HL-60 (cell line): ENCODE measurements at regions not wholly inside any gene's neighbourhood (a gene's known extent, or its start where the extent isn't known, plus 50 kb on each side); places are given as distances from the start of the nearest gene placed in this dataset.
"Not testable (repeated sequence)": the region's sequence is repeated elsewhere in the genome, so short reads cannot be mapped to it uniquely, and the experiment has no call there.

Source experiments
- DNase-seq, 2 experiments: peaks; one replicate each; pipeline ENCODE4 v3.0.0-alpha.2; 2010 to 2020; ENCODE audit warnings: low read depth in 1 of 2, low spot score in 1 of 2
- H3K27ac ChIP-seq: fragments of 250-450 bp; sonication (Bioruptor Pico); replicated peaks from 2 replicates; pipeline ENCODE4 v1.5.1; 2020; ENCODE audit warnings: mild to moderate bottlenecking, moderate library complexity
- H3K27me3 ChIP-seq: fragments of 250-450 bp; sonication (Bioruptor Pico); 2 replicates; pipeline ENCODE4 v1.5.1; 2021; ENCODE audit warnings: mild to moderate bottlenecking, moderate library complexity; ENCODE audit not compliant: insufficient read depth, poor library complexity, severe bottlenecking
- H3K4me3 ChIP-seq: replicated peaks from 2 replicates; pipeline ENCODE4 v1.5.1; 2011; ENCODE audit warnings: mild to moderate bottlenecking, control low read depth, low read length; ENCODE audit not compliant: insufficient read depth
- CTCF ChIP-seq: IDR thresholded peaks from one replicate; pipeline ENCODE4 v1.5.1; 2011; ENCODE audit warnings: low read length, control low read depth, inconsistent platforms; ENCODE audit not compliant: insufficient read depth
- GABPA ChIP-seq: IDR thresholded peaks from 2 replicates; pipeline ENCODE4 v1.6.1; 2012; ENCODE audit warnings: low read depth
- POLR2AphosphoS5 ChIP-seq: IDR thresholded peaks from 2 replicates; pipeline ENCODE4 v1.6.1; 2012; ENCODE audit warnings: low read depth
- REST ChIP-seq: IDR thresholded peaks from 2 replicates; pipeline ENCODE4 v1.6.1; 2012; ENCODE audit warnings: low read depth; ENCODE audit not compliant: insufficient replicate concordance
- SPI1 ChIP-seq: IDR thresholded peaks from 2 replicates; pipeline ENCODE4 v1.6.1; 2012; ENCODE audit warnings: low read depth, mild to moderate bottlenecking, borderline replicate concordance

DNA sequence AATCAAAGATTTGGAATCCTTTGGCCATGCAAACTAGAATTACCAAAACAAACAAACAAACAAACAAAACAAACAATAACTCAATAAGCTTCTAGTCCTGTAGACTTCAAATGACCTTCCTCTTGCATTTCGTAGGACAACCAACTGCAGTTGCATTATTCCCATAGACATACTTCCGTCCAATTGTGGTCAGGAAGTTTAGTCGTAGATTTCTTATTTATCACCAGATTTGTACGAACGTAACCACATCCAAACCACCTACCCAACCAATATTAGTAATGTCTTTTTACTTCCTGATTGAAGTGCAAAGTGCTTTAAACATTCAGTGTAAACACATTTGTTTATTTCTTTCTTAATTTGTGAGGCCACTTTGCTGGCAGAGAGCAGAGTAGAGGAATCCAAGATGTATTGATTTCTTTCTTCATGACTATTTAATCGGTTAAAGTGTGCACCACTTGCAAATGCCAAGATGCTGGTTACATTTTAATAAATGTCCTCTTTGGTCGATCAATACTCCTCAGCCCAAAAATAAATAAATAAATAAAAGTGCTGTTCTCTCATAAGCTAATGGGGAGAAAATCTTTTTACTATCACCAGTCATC is 1745.6 kb upstream of the CELF4 start:
- H3K27me3 ChIP-seq: no peaks in the 10 kb centered on the region
- TF ChIP-seq REST: no peak
- no peak for TF ChIP-seq GABPA
- TF ChIP-seq CTCF: no peak
- TF ChIP-seq POLR2AphosphoS5: no peak
- no peak for TF ChIP-seq SPI1
- no peak overlapping the region for H3K4me3 ChIP-seq
- no peak overlapping the region for H3K27ac ChIP-seq
- no peak for DNase-seq

DNA sequence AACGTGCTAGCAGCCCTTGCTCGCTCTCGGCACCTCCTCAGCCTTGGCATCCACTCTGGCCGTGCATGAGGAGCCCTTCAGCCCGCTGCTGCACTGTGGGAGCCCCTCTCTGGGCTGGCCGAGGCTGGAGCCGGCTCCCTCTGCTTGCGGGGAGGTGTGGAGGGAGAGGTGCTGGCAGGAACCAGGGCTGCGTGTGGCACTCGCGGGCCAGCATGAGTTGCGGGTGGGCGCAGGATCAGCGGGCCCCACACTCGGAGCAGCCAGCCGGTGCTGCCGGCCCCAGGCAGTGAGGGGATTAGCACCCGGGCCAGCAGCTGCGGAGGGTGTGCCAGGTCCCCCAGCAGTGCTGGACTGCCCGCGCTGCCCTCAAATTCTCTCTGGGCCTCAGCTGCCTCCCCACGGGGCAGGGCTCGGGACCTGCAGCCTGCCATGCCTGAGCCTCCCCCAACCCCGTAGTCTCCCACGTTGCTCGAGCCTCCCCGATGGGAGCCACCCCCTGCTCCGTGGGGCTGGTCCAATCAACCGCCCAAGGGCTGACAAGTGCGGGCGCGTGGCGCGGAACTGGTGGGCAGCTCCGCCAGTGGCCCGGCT is 1743.4 kb upstream of the CELF4 start:
- not testable (repeated sequence) for H3K27ac ChIP-seq, H3K27me3 ChIP-seq, H3K4me3 ChIP-seq, DNase-seq

DNA sequence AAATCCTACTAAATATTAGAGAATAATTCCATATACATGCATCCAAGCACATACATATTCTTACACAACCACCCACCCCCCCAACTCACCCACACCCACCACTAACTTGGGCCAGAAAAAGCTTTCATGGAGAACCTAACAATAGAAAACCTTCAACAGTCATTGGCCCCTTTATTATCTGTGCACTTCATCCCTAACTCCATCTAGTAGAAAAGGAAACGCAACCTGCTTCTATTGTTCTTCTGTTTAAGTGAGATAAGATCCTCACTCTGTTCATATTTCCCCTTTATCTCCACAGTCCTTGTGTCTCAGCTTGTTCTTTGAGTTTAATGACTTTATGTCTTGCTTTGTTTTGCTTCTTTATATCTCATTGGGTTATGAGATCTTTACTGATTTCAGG is 1740.2 kb upstream of the CELF4 start:
- Histone ChIP-seq H3K27me3 (no peaks in the 10 kb centered on the region), H3K27ac (no peak overlapping the region), H3K4me3 (no peak overlapping the region)
- no peak for DNase-seq
- TF ChIP-seq CTCF (no peak), REST (no peak), SPI1 (no peak), GABPA (no peak), POLR2AphosphoS5 (no peak)

DNA sequence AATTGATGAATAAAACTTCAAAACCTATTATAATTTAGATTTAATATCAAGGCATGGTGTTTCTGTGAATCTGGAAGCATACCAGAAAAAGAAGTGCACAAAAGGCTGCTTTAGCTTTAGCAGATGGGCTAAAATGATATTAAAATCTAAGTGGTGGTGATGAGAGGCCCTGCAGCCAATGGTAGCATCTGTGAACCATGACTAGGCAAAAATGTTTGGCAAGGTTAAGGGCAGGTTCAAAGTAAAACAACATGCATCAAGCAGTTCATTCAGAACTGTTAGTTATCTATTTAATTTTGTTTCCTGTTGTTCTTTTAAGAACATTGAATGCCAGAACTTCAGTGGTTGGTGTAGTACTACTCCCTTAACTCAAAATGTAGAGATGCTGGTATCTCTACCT is 1736.9 kb upstream of the CELF4 start:
- Histone ChIP-seq H3K27me3 (no peaks in the 10 kb centered on the region), H3K27ac (no peak overlapping the region), H3K4me3 (no peak overlapping the region)
- DNase-seq: no peak
- TF ChIP-seq REST (no peak), SPI1 (no peak), CTCF (no peak), POLR2AphosphoS5 (no peak), GABPA (no peak)
